Right atrium auricular region (tissue), 2 donors: ENCODE measurements at regions not wholly inside any gene's neighbourhood (a gene's known extent, or its start where the extent isn't known, plus 50 kb on each side); places are given as distances from the start of the nearest gene placed in this dataset.
"Not testable (repeated sequence)": the region's sequence is repeated elsewhere in the genome, so short reads cannot be mapped to it uniquely, and the experiment has no call there.

ENCODE experiments used
- DNase-seq: peaks from one replicate; pipeline ENCODE4 v3.0.0-alpha.2; 2019; ENCODE audit warnings: low spot score
- H3K27ac ChIP-seq, 2 donors: fragments of 200-600 bp; sonication (generic); 1 replicate in 1 of 2; 2 replicates in 1 of 2; pipeline ENCODE4 v1.5.1; 2016 to 2019
- H3K27me3 ChIP-seq, 2 donors: fragments of 200-600 bp; sonication (generic); one replicate each; pipeline versions ENCODE4 v1.5.1 to v1.6.0; 2017 to 2019
- H3K36me3 ChIP-seq: fragments of 200-600 bp; sonication (generic); one replicate; pipeline ENCODE4 v1.5.1; 2016
- H3K4me1 ChIP-seq, 2 donors: fragments of 200-600 bp; sonication (generic); one replicate each; pipeline versions ENCODE4 v1.5.1 to v1.6.0; 2017 to 2019
- H3K4me3 ChIP-seq, 2 donors: fragments of 200-600 bp; sonication (generic); 1 replicate in 1 of 2; 2 replicates in 1 of 2; pipeline ENCODE4 v1.5.1; 2017 to 2019; ENCODE audit warnings: mild to moderate bottlenecking in 1 of 2, moderate library complexity in 1 of 2
- H3K9me3 ChIP-seq, 2 donors: fragments of 200-600 bp; sonication (generic); one replicate each; pipeline ENCODE4 v1.5.1; 2019
- CTCF ChIP-seq, 2 donors: fragments of 200-600 bp; sonication (generic); IDR thresholded peaks; one replicate each; pipeline ENCODE4 v1.5.1; 2019; ENCODE audit warnings: antibody characterized with exemption in 2 of 2

- TF ChIP-seq CTCF (IDR thresholded peaks at IDR 0.05): no peak
- no peaks in the 10 kb centered on the region for H3K4me1 ChIP-seq
- H3K27me3 ChIP-seq: no peaks in the 10 kb centered on the region
- H3K36me3 ChIP-seq: no peaks in the 10 kb centered on the region
- no peak for DNase-seq
- H3K27ac ChIP-seq: no peak overlapping the region
- H3K9me3 ChIP-seq: peaks cover 0 to 4% of the 10 kb centered on the region in 2 donors
- no peak overlapping the region for H3K4me3 ChIP-seq
Observed at GRCh38 chr5:117624201-117624600, 1049.6 kb upstream of the SEMA6A start.

- Histone ChIP-seq H3K27ac (no peak overlapping the region), H3K36me3 (no peaks in the 10 kb centered on the region), H3K4me3 (no peak overlapping the region), H3K27me3 (no peaks in the 10 kb centered on the region), H3K4me1 (no peaks in the 10 kb centered on the region), H3K9me3 (peaks cover 0 to 4% of the 10 kb centered on the region in 2 donors)
- no peak for DNase-seq
- TF ChIP-seq CTCF (IDR thresholded peaks at IDR 0.05): no peak
Observed at GRCh38 chr5:117623042-117623805, 1048.6 kb upstream of the SEMA6A start.

- H3K27ac ChIP-seq: no peak overlapping the region
- DNase-seq: no peak
Observed at GRCh38 chr5:117621921-117622320, 1047.3 kb upstream of the SEMA6A start.

GRCh38 chr5:117615226-117615625 lies 1040.6 kb upstream of the SEMA6A start:
- Histone ChIP-seq H3K9me3 (peaks cover 0 to 6% of the 10 kb centered on the region in 2 donors), H3K27me3 (no peaks in the 10 kb centered on the region), H3K4me3 (no peak overlapping the region), H3K4me1 (no peaks in the 10 kb centered on the region), H3K27ac (no peak overlapping the region), H3K36me3 (no peaks in the 10 kb centered on the region)
- no peak for TF ChIP-seq CTCF (IDR thresholded peaks at IDR 0.05)
- no peak for DNase-seq

More at GRCh38 chr5:117621921-117622320, 1047.3 kb upstream of the SEMA6A start:
- Histone ChIP-seq H3K36me3 (no peaks in the 10 kb centered on the region), H3K27me3 (no peaks in the 10 kb centered on the region), H3K4me1 (no peaks in the 10 kb centered on the region), H3K9me3 (no peaks in the 10 kb centered on the region), H3K4me3 (no peak overlapping the region)
- no peak for TF ChIP-seq CTCF (IDR thresholded peaks at IDR 0.05)

GRCh38 chr5:117614408-117614807 lies 1039.8 kb upstream of the SEMA6A start:
- no peak overlapping the region for H3K27ac ChIP-seq
- no peaks in the 10 kb centered on the region for H3K4me1 ChIP-seq
- no peaks in the 10 kb centered on the region for H3K27me3 ChIP-seq
- H3K36me3 ChIP-seq: no peaks in the 10 kb centered on the region
- TF ChIP-seq CTCF (IDR thresholded peaks at IDR 0.05): no peak
- H3K9me3 ChIP-seq: peaks cover 0 to 6% of the 10 kb centered on the region in 2 donors
- no peak for DNase-seq
- H3K4me3 ChIP-seq: no peak overlapping the region

GRCh38 chr5:117604845-117605244 lies 1030.2 kb upstream of the SEMA6A start:
- no peak overlapping the region for H3K4me3 ChIP-seq
- no peak overlapping the region for H3K27ac ChIP-seq
- no peaks in the 10 kb centered on the region for H3K4me1 ChIP-seq
- H3K36me3 ChIP-seq: no peaks in the 10 kb centered on the region
- no peak for TF ChIP-seq CTCF (IDR thresholded peaks at IDR 0.05)
- DNase-seq: no peak
- no peaks in the 10 kb centered on the region for H3K9me3 ChIP-seq
- H3K27me3 ChIP-seq: no peaks in the 10 kb centered on the region

- not testable (repeated sequence) for H3K4me1 ChIP-seq, H3K27me3 ChIP-seq, DNase-seq, H3K36me3 ChIP-seq, H3K4me3 ChIP-seq, H3K27ac ChIP-seq, H3K9me3 ChIP-seq
Observed at GRCh38 chr5:117599811-117600210, 1025.2 kb upstream of the SEMA6A start.
